ENCODE measurements at regions not wholly inside any gene's neighbourhood (a gene's known extent, or its start where the extent isn't known, plus 50 kb on each side); places are given as distances from the start of the nearest gene placed in this dataset.

- WGBS, 2 donors = 76 to 85% methylated on average over 3 of the region's 3 CpGs
- H3K9me3 ChIP-seq = no peaks in the 10 kb centered on the region
- no peak for DNase-seq
- peaks cover 0 to 4% (median 0%) of the 10 kb centered on the region in 4 donors for H3K27me3 ChIP-seq
- no peak overlapping the region for H3K4me3 ChIP-seq
- no peaks in the 10 kb centered on the region for H3K36me3 ChIP-seq
- no peaks in the 10 kb centered on the region for H3K4me1 ChIP-seq
- intact Hi-C loops (cut with DNase I) = no loop called here
- TF ChIP-seq CTCF (IDR thresholded peaks at IDR 0.05) = no peak
- TF ChIP-seq POLR2A (IDR thresholded peaks at IDR 0.05) = no peak
- no peak overlapping the region for H3K27ac ChIP-seq
Observed at GRCh38 chr4:10743357-10743756, 58.8 kb upstream of the CLNK start.

GRCh38 chr4:10741961-10742699, 57.6 kb upstream of the CLNK start:
- no peak for TF ChIP-seq CTCF (IDR thresholded peaks at IDR 0.05)
- no peak for TF ChIP-seq POLR2A (IDR thresholded peaks at IDR 0.05)
- Histone ChIP-seq H3K36me3 (no peaks in the 10 kb centered on the region), H3K4me3 (no peak overlapping the region), H3K27me3 (peaks cover 0 to 4% (median 0%) of the 10 kb centered on the region in 4 donors), H3K27ac (no peak overlapping the region), H3K4me1 (no peaks in the 10 kb centered on the region), H3K9me3 (no peaks in the 10 kb centered on the region)
- DNase-seq = no peak
- intact Hi-C loops (cut with DNase I) = no loop called here
- 50 to 92% methylated on average over 1 of the region's 1 CpG for WGBS, 2 donors

GRCh38 chr4:10740891-10741620, 56.5 kb upstream of the CLNK start:
- H3K9me3 ChIP-seq = no peaks in the 10 kb centered on the region
- no peak for DNase-seq
- H3K36me3 ChIP-seq = no peaks in the 10 kb centered on the region
- 52 to 64% methylated on average over 4 of the region's 4 CpGs for WGBS, 2 donors
- no peak overlapping the region for H3K4me3 ChIP-seq
- H3K4me1 ChIP-seq = no peaks in the 10 kb centered on the region
- no peak for TF ChIP-seq CTCF (IDR thresholded peaks at IDR 0.05)
- no peak for TF ChIP-seq POLR2A (IDR thresholded peaks at IDR 0.05)
- H3K27me3 ChIP-seq = peaks cover 0 to 4% (median 0%) of the 10 kb centered on the region in 4 donors
- intact Hi-C loops (cut with DNase I) = no loop called here
- no peak overlapping the region for H3K27ac ChIP-seq

- no peak for DNase-seq
- 43 to 78% methylated on average over 1 of the region's 1 CpG for WGBS, 2 donors
- no peak for TF ChIP-seq POLR2A (IDR thresholded peaks at IDR 0.05)
- no peak for TF ChIP-seq CTCF (IDR thresholded peaks at IDR 0.05)
- H3K4me1 ChIP-seq = no peaks in the 10 kb centered on the region
- H3K27me3 ChIP-seq = peaks cover 0 to 4% (median 0%) of the 10 kb centered on the region in 4 donors
- no peak overlapping the region for H3K27ac ChIP-seq
- no peaks in the 10 kb centered on the region for H3K9me3 ChIP-seq
- intact Hi-C loops (cut with DNase I) = no loop called here
- H3K4me3 ChIP-seq = no peak overlapping the region
- no peaks in the 10 kb centered on the region for H3K36me3 ChIP-seq
Observed at GRCh38 chr4:10740251-10740650, 55.7 kb upstream of the CLNK start.

- peaks cover 0 to 4% (median 0%) of the 10 kb centered on the region in 4 donors for H3K27me3 ChIP-seq
- TF ChIP-seq CTCF (IDR thresholded peaks at IDR 0.05) (no peak), POLR2A (IDR thresholded peaks at IDR 0.05) (no peak)
- no peaks in the 10 kb centered on the region for H3K9me3 ChIP-seq
- WGBS, 2 donors = 51 to 53% methylated on average over 5 of the region's 5 CpGs
- no peak overlapping the region for H3K4me3 ChIP-seq
- intact Hi-C loops (cut with DNase I) = no loop called here
- no peak overlapping the region for H3K27ac ChIP-seq
- no peaks in the 10 kb centered on the region for H3K4me1 ChIP-seq
- DNase-seq = no peak
- H3K36me3 ChIP-seq = no peaks in the 10 kb centered on the region
Observed at GRCh38 chr4:10738826-10739489, 54.4 kb upstream of the CLNK start.
